ENCODE measurements at regions not wholly inside any gene's neighbourhood (a gene's known extent, or its start where the extent isn't known, plus 50 kb on each side); places are given as distances from the start of the nearest gene placed in this dataset.
"Not testable (repeated sequence)": the region's sequence is repeated elsewhere in the genome, so short reads cannot be mapped to it uniquely, and the experiment has no call there.

DNA sequence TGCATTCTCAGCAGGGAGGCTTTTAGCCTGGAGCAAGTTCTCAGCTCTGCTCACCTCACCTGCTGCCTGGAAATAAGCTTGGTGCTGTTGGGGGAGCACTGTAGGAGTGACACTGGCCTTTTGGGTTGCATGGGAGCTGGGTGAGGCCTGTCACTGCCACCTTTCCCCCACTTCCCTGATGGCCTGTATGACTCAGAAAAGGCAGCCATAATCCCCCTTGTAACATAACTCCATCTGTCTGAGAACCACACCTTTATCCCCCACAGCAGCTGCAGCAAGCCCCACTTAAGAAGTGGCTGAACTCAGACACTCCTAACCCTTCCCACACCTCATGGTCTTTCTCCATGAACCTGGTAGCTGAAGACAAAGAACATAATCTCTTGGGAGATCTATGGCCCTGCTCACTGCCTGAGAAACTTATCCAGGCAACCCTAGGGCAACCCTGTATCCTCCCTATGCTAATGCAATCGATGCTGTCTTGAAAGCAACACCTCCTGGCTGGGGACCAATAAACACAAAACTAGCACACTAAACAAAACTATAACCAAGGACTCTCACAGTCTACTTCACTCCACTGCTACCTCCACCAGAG is 258.9 kb upstream of the OSR1 start:
- Mint-ChIP-seq H3K27me3 (no peaks in the 10 kb centered on the region), H3K4me3 (no peak overlapping the region), H3K27ac (no peak overlapping the region), H3K9me3 (ENCODE audit: insufficient read depth) (peaks cover 15% of the 10 kb centered on the region), H3K4me1 (no peaks in the 10 kb centered on the region)
- Histone ChIP-seq H3K27me3 (replicated peaks in 1 of 4; ENCODE audit: control extremely low read depth in 1 of 4, control insufficient read depth in 3 of 4, insufficient read depth in 4 of 4, low read length in 3 of 4) (no peaks in the 10 kb centered on the region), H3K27ac (ENCODE audit: low read length in 2 of 2) (no peak overlapping the region), H2AFZ (ENCODE audit: insufficient read depth, low read depth, low read length, poor library complexity, severe bottlenecking) (no peak overlapping the region), H3K4me3 (ENCODE audit: control extremely low read depth in 1 of 5, extremely low read depth in 1 of 5, insufficient read depth in 1 of 5, low read depth in 2 of 5, low read length in 4 of 5) (no peak overlapping the region), H3K36me3 (replicated peaks in 1 of 2; ENCODE audit: control extremely low read depth in 1 of 2, control insufficient read depth in 1 of 2, extremely low read depth in 1 of 2, insufficient read depth in 2 of 2, low read length in 1 of 2) (no peaks in the 10 kb centered on the region), H3K9me3 (ENCODE audit: control extremely low read depth in 1 of 3, control insufficient read depth in 2 of 3, insufficient read depth in 1 of 3, low read length in 2 of 3) (peaks cover 1 to 4% (median 4%) of the 10 kb centered on the region in 3 donors), H3K9ac (ENCODE audit: low read length) (no peak overlapping the region), H3K4me1 (ENCODE audit: control insufficient read depth in 2 of 2, insufficient read depth in 2 of 2, low read length in 2 of 2) (no peaks in the 10 kb centered on the region), H4K20me1 (ENCODE audit: control insufficient read depth, insufficient read depth, low read length, poor library complexity, severe bottlenecking) (no peaks in the 10 kb centered on the region), H3K4me2 (replicated peaks; ENCODE audit: low read depth, low read length, poor library complexity, severe bottlenecking) (no peak overlapping the region), H3K79me2 (ENCODE audit: control insufficient read depth, insufficient read depth, low read length) (no peaks in the 10 kb centered on the region)
- ChIA-PET CTCF (no interaction called here), POLR2A (no interaction called here)
- DNase-seq (no peak), ATAC-seq (ENCODE audit: low read depth) (no peak)
- no peak for TF ChIP-seq CTCF (IDR thresholded peaks at IDR 0.05)
- TF ChIP-seq EZH2 (IDR thresholded peaks at IDR 0.05; ENCODE audit: borderline replicate concordance, insufficient read depth, low read depth, low read length, poor library complexity, severe bottlenecking): no peak
- WGBS (ENCODE audit: insufficient coverage): 100% methylated on average over 1 of the region's 1 CpG
- intact Hi-C loops (cut with micrococcal nuclease): no loop called here

DNA sequence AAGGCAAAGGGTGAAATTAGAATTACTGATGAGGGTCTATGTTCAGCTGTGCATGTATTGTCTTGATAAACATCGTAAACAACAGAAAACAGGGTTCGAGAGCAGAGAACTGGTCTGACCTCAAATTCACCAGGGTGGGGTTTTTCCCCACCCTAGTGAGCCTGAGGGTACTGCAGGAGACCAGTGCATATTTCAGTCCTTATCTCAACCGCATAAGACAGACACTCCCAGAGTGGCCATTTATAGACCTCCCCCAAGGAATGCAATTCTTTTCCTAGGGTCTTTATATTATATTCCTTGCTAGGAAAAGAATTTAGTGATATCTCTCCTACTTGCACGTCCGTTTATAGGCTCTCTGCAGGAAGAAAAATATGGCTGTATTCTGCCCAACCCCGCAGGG is 257.0 kb upstream of the OSR1 start:
- POLR2A ChIA-PET; H3K79me2 ChIP-seq (ENCODE audit: control insufficient read depth, insufficient read depth, low read length); H3K36me3 ChIP-seq (replicated peaks in 1 of 2; ENCODE audit: control extremely low read depth in 1 of 2, control insufficient read depth in 1 of 2, extremely low read depth in 1 of 2, insufficient read depth in 2 of 2, low read length in 1 of 2); H3K4me1 ChIP-seq (ENCODE audit: control insufficient read depth in 2 of 2, insufficient read depth in 2 of 2, low read length in 2 of 2); H3K4me1 Mint-ChIP-seq; H3K4me2 ChIP-seq (replicated peaks; ENCODE audit: low read depth, low read length, poor library complexity, severe bottlenecking); H3K9me3 ChIP-seq (ENCODE audit: control extremely low read depth in 1 of 3, control insufficient read depth in 2 of 3, insufficient read depth in 1 of 3, low read length in 2 of 3); H3K9ac ChIP-seq (ENCODE audit: low read length); H3K27ac ChIP-seq (ENCODE audit: low read length in 2 of 2); H3K27me3 Mint-ChIP-seq; DNase-seq; intact Hi-C loops (cut with micrococcal nuclease); CTCF ChIA-PET; H3K27me3 ChIP-seq (replicated peaks in 1 of 4; ENCODE audit: control extremely low read depth in 1 of 4, control insufficient read depth in 3 of 4, insufficient read depth in 4 of 4, low read length in 3 of 4); ATAC-seq (ENCODE audit: low read depth); H2AFZ ChIP-seq (ENCODE audit: insufficient read depth, low read depth, low read length, poor library complexity, severe bottlenecking); H3K4me3 Mint-ChIP-seq; H3K27ac Mint-ChIP-seq; H4K20me1 ChIP-seq (ENCODE audit: control insufficient read depth, insufficient read depth, low read length, poor library complexity, severe bottlenecking); H3K4me3 ChIP-seq (ENCODE audit: control extremely low read depth in 1 of 5, extremely low read depth in 1 of 5, insufficient read depth in 1 of 5, low read depth in 2 of 5, low read length in 4 of 5): not testable (repeated sequence)
- peaks cover 15% of the 10 kb centered on the region for H3K9me3 Mint-ChIP-seq (ENCODE audit: insufficient read depth)
- 82% methylated on average over 2 of the region's 6 CpGs for WGBS (ENCODE audit: insufficient coverage)

All from B cell (primary cell).